HG03521 (cell line): ENCODE measurements at regions not wholly inside any gene's neighbourhood (a gene's known extent, or its start where the extent isn't known, plus 50 kb on each side); places are given as distances from the start of the nearest gene placed in this dataset.

Experiments
- ATAC-seq: cut with Tn5 transposase; IDR thresholded peaks from one replicate; pipeline ENCODE4 v1.9.1; 2021; ENCODE audit warnings: mild to moderate bottlenecking, moderate library complexity; ENCODE audit not compliant: unreplicated experiment

DNA sequence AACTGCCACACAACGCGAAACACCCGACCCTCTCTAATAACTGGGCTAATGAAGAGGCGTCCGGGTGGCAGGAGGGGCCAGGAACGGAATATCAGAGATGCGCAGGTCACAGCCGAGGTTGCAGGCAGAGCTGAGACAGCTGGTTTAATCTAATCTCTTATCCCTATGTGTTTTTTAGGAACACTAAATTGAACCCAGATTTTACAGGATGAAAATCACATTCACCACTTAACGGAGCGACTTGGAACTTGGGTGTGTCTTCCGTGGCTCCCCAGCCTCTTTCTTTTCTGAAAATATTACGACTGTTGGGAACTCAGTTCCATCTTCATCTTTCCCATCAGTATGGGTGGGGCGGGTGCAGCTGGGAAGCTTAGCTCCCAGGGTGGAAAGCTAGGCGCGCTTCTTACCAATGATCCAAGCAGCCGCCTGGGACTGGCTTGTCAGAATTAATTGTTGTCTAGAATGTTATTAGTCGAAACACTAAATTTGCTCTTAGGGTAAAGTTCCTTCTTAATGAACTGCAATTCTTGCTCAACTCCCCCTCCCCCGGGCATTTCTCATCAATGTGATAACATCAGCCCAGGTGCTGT lies 92.5 kb downstream of the IRX2 start:
- ATAC-seq = no peak

DNA sequence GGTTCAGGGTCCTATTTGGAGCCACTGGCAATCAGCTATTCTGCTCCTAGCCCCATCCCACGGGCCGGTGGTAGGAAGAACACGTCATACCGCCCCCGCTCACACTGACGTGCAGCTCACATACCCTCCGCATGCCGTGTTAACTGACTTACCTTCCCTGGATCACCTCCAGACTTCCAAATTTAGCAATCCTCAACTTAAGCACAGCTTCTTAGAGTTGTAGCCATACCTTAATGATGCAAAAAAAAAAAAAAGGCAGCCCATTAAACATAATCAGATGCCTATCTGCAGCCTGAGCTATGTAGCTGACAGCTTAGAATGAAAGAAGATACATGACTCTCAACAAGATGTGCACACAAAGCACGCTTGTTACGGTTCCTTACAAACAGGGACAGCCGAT lies 93.0 kb downstream of the IRX2 start:
- no peak for ATAC-seq

DNA sequence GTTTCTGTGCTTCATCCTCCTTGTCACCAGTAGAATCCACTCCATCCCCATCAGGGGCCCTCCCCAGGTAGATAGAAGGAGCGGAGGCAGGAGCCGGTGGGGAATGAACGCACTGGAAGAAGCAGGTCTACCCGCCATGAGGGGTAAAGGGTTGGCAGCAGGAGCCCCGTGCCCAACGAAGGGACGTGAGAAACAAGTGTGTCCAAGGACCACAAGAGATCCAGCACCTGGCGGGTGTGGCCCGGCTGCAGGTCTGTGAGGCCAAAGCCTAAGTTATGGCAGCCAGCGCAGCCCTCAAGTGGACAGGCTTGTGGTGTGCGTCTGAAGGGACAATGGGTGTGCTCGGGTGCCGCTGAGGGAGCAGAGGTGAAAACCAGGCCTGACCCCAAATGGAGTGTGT lies 94.3 kb downstream of the IRX2 start:
- ATAC-seq = no peak

- no peak for ATAC-seq
These were observed 95.3 kb downstream of the IRX2 start for GRCh38 chr5:2656206-2656605.

GRCh38 chr5:2653991-2654390 lies 97.5 kb downstream of the IRX2 start:
- ATAC-seq = no peak

- ATAC-seq = no peak
These were observed 100.4 kb downstream of the IRX2 start for GRCh38 chr5:2651116-2651515.

GRCh38 chr5:2642684-2643345 lies 108.7 kb downstream of the IRX2 start:
- ATAC-seq = no peak

- no peak for ATAC-seq
These were observed 110.8 kb downstream of the IRX2 start for GRCh38 chr5:2640717-2641116.

DNA sequence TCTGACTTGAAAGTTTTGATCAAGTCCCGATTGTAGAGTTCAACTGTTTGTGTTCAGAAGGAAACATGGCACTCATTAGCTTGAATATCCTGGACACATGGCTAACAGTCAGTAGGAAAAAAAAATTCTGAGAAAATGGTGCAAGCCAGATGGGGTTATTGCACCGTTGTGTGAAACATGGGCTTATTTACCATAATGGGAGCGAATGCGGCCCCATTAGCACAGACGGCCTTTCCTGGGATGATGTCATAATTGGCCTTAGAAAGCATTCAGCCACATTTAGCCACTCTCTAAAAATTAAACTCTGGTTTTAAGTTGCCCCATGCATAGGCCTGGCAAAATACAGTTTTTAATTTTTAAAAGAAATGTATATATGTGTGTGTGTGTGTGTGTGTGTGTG lies 112.1 kb downstream of the IRX2 start:
- ATAC-seq = no peak

DNA sequence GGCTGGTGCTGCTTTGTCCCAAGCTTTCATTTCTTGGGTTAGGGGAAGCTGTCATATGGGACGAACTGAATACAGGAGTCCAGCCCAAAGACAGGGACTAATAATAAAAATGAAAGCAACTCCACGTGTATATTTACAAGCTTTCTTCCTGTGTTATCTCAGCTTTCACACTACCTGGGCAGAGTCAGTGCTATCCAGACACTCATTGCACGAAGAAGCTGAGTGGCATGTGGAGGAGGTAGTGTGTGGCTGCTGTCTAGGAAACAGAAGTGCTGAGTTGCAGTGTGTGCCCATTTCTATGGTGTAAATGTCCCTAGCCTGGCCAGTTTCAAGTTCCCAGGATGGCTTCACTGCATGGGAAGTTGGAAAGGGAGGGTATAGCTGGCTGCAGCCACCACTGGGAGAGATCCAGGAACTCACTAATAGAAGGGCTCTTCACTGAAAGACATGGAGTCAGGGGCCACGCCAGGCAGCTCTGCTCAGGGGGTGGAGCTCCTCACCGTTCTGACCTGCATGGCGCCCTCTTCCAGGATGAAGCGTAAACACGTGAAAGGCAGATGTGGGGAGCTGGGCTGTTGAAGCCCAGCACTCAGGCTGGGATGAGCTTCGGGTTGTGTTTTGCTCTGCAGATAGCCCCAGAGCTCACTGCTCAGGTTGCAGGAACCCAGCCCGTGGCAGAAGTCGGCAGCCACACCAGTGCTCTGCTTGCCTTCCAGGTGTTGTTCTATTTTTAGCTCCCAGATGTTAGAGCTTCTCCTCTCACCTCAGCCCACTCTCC lies 116.9 kb downstream of the IRX2 start:
- no peak for ATAC-seq

- ATAC-seq = no peak
These were observed 117.5 kb downstream of the IRX2 start for GRCh38 chr5:2633992-2634391.

GRCh38 chr5:2631758-2632157 lies 119.7 kb downstream of the IRX2 start:
- ATAC-seq = no peak

GRCh38 chr5:2629045-2629444 lies 122.4 kb downstream of the IRX2 start:
- ATAC-seq = no peak

DNA sequence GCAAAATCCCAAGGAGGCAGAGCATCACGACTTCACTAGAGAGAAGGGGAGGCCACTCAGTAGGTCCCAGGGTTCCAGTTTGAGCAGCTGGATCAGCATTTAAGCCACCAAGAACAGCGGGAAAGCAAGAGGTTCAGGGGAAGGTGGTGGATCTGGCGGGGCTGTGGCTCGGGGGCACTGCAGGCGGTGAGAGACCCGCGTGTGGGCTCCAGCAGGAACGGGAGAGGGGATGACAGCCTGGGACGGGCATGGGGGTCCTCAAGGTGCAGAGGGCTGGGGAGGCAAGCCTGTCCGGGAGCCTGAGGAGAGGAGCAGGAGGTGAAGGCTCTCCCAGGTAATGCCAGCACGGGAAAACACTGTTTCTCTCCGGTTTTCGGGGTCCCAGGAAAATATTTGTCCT lies 123.6 kb downstream of the IRX2 start:
- no peak for ATAC-seq

DNA sequence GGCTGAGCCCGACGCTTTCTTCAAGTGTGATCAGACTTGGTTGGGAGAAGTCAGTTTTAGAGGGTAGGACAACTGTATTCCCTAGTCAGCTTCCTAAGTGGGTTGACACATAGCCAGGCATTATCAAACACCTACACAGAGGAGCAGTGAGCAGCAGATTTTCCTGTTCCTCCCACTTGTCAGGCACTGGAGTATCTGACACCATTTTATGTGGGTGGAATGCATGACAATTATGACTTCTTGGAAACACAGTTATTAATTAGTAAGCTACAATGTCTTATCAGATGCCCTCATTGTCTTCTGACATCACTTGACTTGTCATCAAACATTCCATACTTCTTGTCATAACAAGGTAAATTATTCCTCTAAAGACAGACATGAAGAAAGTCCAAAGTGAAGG lies 124.9 kb downstream of the IRX2 start:
- no peak for ATAC-seq

DNA sequence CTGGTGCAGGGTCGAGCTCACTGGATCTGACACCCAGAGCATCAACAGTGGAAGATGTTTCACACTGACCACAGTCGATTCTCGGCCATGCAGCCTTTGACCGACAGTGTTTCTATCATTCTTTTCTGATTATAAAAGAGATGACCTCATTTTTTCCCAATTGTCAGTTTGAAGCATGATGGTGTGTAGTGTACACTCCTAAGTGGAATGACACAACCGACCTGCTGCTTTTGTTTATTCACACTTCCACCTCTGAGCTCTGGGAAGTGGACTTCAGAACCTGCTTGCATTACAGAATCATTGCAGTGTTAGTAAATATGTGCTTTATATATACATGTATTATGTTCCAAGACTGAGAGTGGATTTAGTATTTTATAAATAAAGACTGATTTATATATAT lies 128.6 kb downstream of the IRX2 start:
- no peak for ATAC-seq

GRCh38 chr5:2621631-2622030 lies 129.8 kb downstream of the IRX2 start:
- ATAC-seq = no peak

GRCh38 chr5:2619216-2619615 lies 132.3 kb downstream of the IRX2 start:
- ATAC-seq = no peak

DNA sequence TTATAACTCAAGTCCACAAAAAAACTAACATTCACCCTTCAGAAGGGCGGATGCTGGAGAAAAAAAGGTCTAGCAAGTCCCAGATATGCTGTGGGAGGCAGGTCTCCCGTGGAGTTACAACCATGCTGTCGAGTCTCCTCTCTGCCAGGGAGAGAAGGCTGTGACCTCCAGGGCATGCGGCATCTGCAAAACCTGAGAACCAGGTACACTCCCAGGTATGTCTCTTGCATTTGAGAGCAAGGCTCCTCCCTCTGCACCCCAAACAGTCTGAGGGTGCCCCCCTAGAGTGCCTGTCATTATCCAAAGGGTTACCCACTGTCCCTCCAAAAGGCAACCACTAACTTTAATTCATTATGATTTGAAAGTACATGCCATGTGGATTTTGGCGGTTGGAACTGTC lies 134.0 kb downstream of the IRX2 start:
- no peak for ATAC-seq

DNA sequence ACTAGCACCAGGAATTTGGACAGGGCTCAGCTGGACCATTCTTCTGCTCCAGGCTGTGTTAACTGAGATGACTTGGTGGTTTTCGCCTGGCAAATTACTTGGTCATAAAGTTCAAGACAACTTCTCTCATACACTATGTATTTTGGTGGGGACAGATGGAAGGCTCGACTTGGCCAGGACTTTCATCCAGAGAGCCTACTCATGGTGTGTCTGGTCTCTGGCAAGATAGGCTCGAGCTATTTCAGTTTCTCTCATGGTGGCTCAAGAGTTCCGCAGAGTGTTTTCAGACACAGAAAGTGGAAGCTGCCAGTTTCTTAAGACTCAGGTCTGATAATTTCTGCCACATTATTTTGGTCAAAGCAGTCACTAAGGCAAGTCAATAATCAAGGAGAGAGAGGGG lies 135.6 kb downstream of the IRX2 start:
- no peak for ATAC-seq

DNA sequence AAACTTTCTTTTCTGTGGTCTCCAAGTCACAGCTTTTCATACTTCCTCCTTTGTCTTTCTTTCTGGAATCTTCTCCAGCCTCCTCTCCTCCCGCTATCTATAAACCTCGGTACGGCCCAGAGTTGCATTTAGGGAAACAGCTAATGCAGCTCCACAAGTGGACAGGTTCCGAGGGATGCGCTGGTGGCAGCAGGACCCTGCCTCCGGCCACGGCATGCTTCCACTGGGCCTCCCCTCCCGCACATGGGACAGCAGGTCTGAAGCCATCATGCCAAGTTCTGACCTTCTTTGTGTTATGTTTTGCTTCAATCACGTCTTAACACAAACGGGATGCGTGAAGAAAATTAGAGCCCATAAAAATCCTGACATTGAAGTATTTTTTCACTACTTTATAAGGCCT lies 136.9 kb downstream of the IRX2 start:
- ATAC-seq = no peak

GRCh38 chr5:2611659-2612058 lies 139.8 kb downstream of the IRX2 start:
- ATAC-seq = no peak
